Neural crest cell (in vitro differentiated cells): ENCODE measurements at regions not wholly inside any gene's neighbourhood (a gene's known extent, or its start where the extent isn't known, plus 50 kb on each side); places are given as distances from the start of the nearest gene placed in this dataset.

Experiments
- DNase-seq: peaks from one replicate; pipeline ENCODE4 v3.0.0; 2021; ENCODE audit warnings: low read depth, mixed read lengths, low spot score
- H3K27ac Mint-ChIP-seq: one replicate; pipeline ENCODE4 v1.8.0; 2021; ENCODE audit warnings: mild to moderate bottlenecking, mixed read lengths; ENCODE audit not compliant: unreplicated experiment
- H3K27me3 Mint-ChIP-seq: 2 replicates; pipeline ENCODE4 v1.8.0; 2021; ENCODE audit warnings: low read depth, mild to moderate bottlenecking, mixed read lengths
- H3K36me3 Mint-ChIP-seq: 2 replicates; pipeline ENCODE4 v1.8.0; 2021; ENCODE audit warnings: low read depth, mild to moderate bottlenecking, mixed read lengths
- H3K4me1 Mint-ChIP-seq: 2 replicates; pipeline ENCODE4 v1.8.0; 2021; ENCODE audit warnings: mixed read lengths
- H3K4me3 Mint-ChIP-seq: one replicate; pipeline ENCODE4 v1.8.0; 2021; ENCODE audit warnings: mild to moderate bottlenecking, mixed read lengths
- H3K9me3 Mint-ChIP-seq: 2 replicates; pipeline ENCODE4 v1.8.0; 2021; ENCODE audit warnings: mixed read lengths
- TF ChIP-seq, protein P1 (sequence below): fragments of 200-600 bp; sonication (generic); conservative IDR thresholded peaks from 2 replicates; pipeline ENCODE4 v1.5.0; 2021; ENCODE audit warnings: antibody characterized with exemption, mild to moderate bottlenecking

DNA sequence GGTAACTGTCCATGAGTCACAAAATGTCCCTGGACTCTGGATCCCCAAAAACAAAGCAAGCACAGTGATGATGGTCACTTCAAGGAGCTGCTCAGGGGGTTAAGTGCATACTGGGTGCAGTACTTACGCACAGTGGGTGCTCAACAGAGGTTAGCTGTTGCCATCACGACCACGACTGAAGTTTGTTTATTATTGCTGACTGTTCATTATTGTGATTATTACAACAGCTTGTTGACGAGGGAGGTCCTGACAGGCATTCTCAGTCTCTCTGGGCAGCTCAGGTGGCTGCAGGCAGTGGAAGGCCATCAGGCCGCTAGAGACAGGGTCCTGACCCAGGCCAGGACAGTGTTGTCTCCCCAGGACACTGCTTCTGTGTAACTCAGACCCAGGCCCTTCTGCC lies 418.8 kb downstream of the SHANK2 start:
- H3K27ac Mint-ChIP-seq = no peak overlapping the region
- H3K4me3 Mint-ChIP-seq = no peak overlapping the region
- H3K4me1 Mint-ChIP-seq = peaks cover 3% of the 10 kb centered on the region
- H3K27me3 Mint-ChIP-seq = no peaks in the 10 kb centered on the region
- H3K9me3 Mint-ChIP-seq = peaks cover 5% of the 10 kb centered on the region
- no peaks in the 10 kb centered on the region for H3K36me3 Mint-ChIP-seq
- TF ChIP-seq, protein P1, sequence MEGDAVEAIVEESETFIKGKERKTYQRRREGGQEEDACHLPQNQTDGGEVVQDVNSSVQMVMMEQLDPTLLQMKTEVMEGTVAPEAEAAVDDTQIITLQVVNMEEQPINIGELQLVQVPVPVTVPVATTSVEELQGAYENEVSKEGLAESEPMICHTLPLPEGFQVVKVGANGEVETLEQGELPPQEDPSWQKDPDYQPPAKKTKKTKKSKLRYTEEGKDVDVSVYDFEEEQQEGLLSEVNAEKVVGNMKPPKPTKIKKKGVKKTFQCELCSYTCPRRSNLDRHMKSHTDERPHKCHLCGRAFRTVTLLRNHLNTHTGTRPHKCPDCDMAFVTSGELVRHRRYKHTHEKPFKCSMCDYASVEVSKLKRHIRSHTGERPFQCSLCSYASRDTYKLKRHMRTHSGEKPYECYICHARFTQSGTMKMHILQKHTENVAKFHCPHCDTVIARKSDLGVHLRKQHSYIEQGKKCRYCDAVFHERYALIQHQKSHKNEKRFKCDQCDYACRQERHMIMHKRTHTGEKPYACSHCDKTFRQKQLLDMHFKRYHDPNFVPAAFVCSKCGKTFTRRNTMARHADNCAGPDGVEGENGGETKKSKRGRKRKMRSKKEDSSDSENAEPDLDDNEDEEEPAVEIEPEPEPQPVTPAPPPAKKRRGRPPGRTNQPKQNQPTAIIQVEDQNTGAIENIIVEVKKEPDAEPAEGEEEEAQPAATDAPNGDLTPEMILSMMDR = no peak
- DNase-seq = no peak

DNA sequence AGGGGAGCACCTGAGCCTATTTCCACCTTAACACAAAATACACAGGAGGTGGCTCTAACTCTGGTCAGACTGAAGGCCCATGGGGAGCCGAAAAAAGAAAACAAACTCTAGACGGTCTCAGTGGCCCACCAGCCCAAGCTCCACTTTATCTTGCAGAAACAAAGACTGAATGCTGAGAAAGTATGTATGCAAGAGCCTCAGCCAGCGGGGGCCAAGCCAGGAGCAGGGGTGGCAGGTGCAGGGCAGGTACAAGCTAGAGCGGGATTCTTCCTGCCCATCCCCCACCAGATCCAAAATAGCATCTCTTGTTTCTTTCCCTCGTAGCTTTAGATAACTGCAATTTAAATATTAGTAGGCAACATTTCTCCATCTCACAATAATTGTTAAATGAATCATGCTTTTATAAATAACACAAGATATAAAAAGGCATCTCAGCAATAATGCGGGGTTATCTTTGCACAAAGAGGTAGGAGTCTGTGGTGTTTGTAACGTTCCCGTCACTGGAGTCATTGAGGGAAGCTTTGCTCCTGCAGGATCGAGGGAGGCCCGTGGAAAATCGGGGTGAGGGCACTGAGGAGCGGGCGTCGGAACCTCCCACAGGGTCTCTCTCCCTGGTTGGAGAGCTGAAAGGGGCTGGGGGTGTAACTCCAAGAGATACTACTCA lies 418.0 kb downstream of the SHANK2 start:
- TF ChIP-seq, protein P1 = no peak
- Mint-ChIP-seq H3K36me3 (no peaks in the 10 kb centered on the region), H3K4me1 (peaks cover 6% of the 10 kb centered on the region), H3K27me3 (no peaks in the 10 kb centered on the region), H3K9me3 (peaks cover 7% of the 10 kb centered on the region), H3K27ac (no peak overlapping the region), H3K4me3 (no peak overlapping the region)
- no peak for DNase-seq

DNA sequence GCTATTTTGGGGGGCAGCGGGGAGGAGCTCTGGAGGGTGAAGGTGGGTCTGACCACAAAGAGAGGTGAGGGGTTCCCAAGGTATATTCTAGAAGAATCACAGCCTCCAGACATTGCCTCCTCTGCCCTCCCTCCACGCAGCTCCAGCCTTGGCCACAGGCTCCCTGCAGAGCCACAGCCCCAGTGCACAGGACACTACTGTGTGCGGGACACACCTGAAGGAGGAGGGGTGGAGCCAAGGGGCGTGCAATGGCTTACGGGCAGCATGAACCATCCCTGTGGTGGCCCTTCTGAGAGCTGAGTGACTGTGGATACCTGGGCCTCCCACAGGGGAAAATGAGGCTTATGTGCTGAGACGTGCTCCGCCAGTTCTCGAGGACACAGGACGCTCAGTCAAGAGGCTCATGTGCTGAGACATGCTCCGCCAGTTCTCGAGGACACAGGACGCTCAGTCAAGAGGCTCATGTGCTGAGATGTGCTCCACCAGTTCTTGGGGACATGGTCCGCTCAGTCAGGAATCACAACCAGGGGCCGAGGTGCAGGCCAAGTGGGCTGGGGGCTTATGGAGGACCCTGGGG lies 417.3 kb downstream of the SHANK2 start:
- H3K4me3 Mint-ChIP-seq = no peak overlapping the region
- no peak overlapping the region for H3K27ac Mint-ChIP-seq
- H3K36me3 Mint-ChIP-seq = no peaks in the 10 kb centered on the region

DNA sequence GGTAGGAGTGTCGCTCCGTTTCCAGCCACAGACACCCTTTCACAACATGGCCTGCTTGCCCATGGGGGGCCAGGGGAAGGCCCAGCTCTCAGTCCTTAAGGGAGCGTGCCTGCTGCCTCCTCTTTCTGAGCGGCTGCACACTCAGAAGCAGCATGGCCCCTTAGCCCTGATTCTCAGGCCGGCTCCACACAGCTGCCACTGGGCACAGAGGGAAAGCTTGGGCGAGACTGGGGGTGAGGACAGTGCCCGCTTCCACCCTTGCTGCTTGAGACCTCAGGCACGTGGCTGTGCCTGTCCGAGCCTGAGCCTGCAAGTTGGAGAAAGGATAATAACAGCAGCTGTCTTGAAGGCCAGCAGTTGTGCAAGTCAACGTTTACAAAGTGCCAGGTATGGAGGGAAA lies 416.3 kb downstream of the SHANK2 start:
- Mint-ChIP-seq H3K4me1 (peaks cover 6% of the 10 kb centered on the region), H3K9me3 (peaks cover 7% of the 10 kb centered on the region), H3K4me3 (no peak overlapping the region), H3K27ac (no peak overlapping the region), H3K36me3 (no peaks in the 10 kb centered on the region), H3K27me3 (no peaks in the 10 kb centered on the region)
- TF ChIP-seq, protein P1 = no peak
- no peak for DNase-seq

More for the DNA sequence above, 417.3 kb downstream of the SHANK2 start:
- Mint-ChIP-seq H3K9me3 (peaks cover 7% of the 10 kb centered on the region), H3K27me3 (no peaks in the 10 kb centered on the region), H3K4me1 (peaks cover 6% of the 10 kb centered on the region)
- TF ChIP-seq, protein P1 = no peak
- DNase-seq = no peak

DNA sequence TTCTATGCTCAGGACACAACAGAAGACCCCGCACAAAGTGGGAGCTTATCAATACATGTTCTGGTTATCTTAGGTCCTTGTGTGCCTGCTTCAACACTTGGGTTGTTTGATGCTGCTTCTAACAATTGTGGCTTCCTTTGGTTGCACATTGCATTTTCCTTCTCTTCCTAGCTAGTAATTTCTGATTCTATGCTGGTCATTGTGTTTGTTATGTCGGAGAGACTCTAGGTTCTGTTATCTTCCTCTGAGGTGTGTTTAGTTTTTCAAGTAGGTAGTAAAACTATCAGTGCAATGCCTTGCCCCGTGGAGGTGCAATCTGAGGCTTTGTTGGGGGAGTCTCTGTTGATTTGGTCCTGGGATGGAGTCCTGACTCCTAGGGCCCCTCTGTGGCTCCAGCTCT lies 414.2 kb downstream of the SHANK2 start:
- Mint-ChIP-seq H3K4me3 (no peak overlapping the region), H3K27ac (no peak overlapping the region), H3K4me1 (peaks cover 6% of the 10 kb centered on the region), H3K9me3 (peaks cover 7% of the 10 kb centered on the region), H3K36me3 (no peaks in the 10 kb centered on the region), H3K27me3 (no peaks in the 10 kb centered on the region)
- TF ChIP-seq, protein P1 = no peak
- no peak for DNase-seq
